ENCODE measurements at regions not wholly inside any gene's neighbourhood (a gene's known extent, or its start where the extent isn't known, plus 50 kb on each side); places are given as distances from the start of the nearest gene placed in this dataset.

- intact Hi-C loops (cut with DNase I, micrococcal nuclease), result no loop called here
- Histone ChIP-seq H3K36me3 (ENCODE audit: insufficient read depth, low read length) (no peaks in the 10 kb centered on the region), H3K27me3 (ENCODE audit: control insufficient read depth in 1 of 2, insufficient read depth in 2 of 2, low read length in 2 of 2) (peaks cover 0 to 3% of the 10 kb centered on the region in 2 experiments), H3K4me1 (ENCODE audit: insufficient read depth, low read length) (no peaks in the 10 kb centered on the region), H3K9me3 (ENCODE audit: control insufficient read depth in 1 of 2, insufficient read depth in 1 of 2, low read length in 2 of 2) (no peaks in the 10 kb centered on the region), H3K4me3 (ENCODE audit: low read length) (no peak overlapping the region), H3K27ac (ENCODE audit: low read depth in 1 of 2, low read length in 2 of 2) (no peak overlapping the region)
- no peak for TF ChIP-seq CTCF (IDR thresholded peaks at IDR 0.05)
- Mint-ChIP-seq H3K4me1 (ENCODE audit: low read depth) (no peaks in the 10 kb centered on the region), H3K36me3 (ENCODE audit: low read depth) (no peaks in the 10 kb centered on the region), H3K27ac (no peak overlapping the region), H3K9me3 (no peaks in the 10 kb centered on the region), H3K4me3 (no peak overlapping the region), H3K27me3 (peaks cover 46% of the 10 kb centered on the region)
- POLR2A ChIA-PET, result no interaction called here
- no peak for DNase-seq
- CTCF ChIA-PET, result no interaction called here
- no peak for ATAC-seq (ENCODE audit: poor library complexity)
These were observed 138.5 kb downstream of the TMEM200C start for GRCh38 chr18:5756823-5757222.

DNA sequence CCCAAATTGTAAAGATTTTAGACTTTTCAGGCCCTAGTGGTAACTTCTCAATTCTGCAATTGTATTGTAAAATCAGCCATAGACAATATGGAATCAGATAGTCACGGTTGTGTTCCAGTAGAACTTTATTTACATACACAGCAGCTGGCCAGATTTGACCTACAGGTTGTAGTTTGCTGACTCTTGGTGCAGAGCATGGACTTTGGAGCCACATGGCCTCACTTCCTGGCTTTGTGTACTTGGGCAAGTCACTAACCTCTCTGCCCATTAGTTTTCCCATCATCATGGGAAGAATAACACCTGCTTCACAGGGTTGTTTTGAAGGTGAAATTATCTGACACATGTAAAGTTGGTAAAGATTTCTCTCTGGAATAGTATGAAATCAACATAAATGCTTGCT lies 147.6 kb downstream of the TMEM200C start:
- TF ChIP-seq CTCF (IDR thresholded peaks at IDR 0.05), result no peak
- ChIA-PET POLR2A (no interaction called here), CTCF (no interaction called here)

DNA sequence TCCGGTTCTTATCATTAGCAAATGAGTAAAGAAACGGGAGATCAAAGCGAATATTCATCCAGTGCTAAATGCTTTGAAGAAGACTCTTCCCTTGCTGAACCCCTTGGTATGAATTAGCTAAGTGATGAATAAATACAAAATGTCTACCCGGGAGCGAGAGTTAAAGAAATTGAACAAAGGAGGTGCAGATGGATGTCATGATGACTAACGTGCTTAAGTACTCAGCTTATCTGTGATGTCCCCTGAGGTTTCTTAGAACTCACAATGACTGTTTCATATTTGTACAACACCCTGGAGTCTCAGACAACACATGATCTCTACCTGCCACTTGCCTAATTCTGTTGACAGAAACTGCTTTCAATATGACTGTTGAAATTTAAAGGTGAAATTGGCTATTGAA lies 148.5 kb downstream of the TMEM200C start:
- intact Hi-C loops (cut with DNase I, micrococcal nuclease), result no loop called here
- Mint-ChIP-seq H3K27me3 (peaks cover 18% of the 10 kb centered on the region), H3K9me3 (peaks cover 3% of the 10 kb centered on the region), H3K36me3 (ENCODE audit: low read depth) (no peaks in the 10 kb centered on the region), H3K4me3 (no peak overlapping the region), H3K27ac (no peak overlapping the region), H3K4me1 (ENCODE audit: low read depth) (no peaks in the 10 kb centered on the region)
- Histone ChIP-seq H3K27me3 (ENCODE audit: control insufficient read depth in 1 of 2, insufficient read depth in 2 of 2, low read length in 2 of 2) (no peaks in the 10 kb centered on the region), H3K9me3 (ENCODE audit: control insufficient read depth in 1 of 2, insufficient read depth in 1 of 2, low read length in 2 of 2) (no peaks in the 10 kb centered on the region), H3K4me3 (ENCODE audit: low read length) (no peak overlapping the region), H3K4me1 (ENCODE audit: insufficient read depth, low read length) (no peaks in the 10 kb centered on the region), H3K27ac (ENCODE audit: low read depth in 1 of 2, low read length in 2 of 2) (no peak overlapping the region), H3K36me3 (ENCODE audit: insufficient read depth, low read length) (no peaks in the 10 kb centered on the region)
- ChIA-PET CTCF (no interaction called here), POLR2A (no interaction called here)
- no peak for ATAC-seq (ENCODE audit: poor library complexity)
- TF ChIP-seq CTCF (IDR thresholded peaks at IDR 0.05), result no peak
- DNase-seq, result no peak

More for the DNA sequence above, 147.6 kb downstream of the TMEM200C start:
- Histone ChIP-seq H3K9me3 (ENCODE audit: control insufficient read depth in 1 of 2, insufficient read depth in 1 of 2, low read length in 2 of 2) (no peaks in the 10 kb centered on the region), H3K27ac (ENCODE audit: low read depth in 1 of 2, low read length in 2 of 2) (no peak overlapping the region), H3K36me3 (ENCODE audit: insufficient read depth, low read length) (no peaks in the 10 kb centered on the region), H3K4me3 (ENCODE audit: low read length) (no peak overlapping the region), H3K4me1 (ENCODE audit: insufficient read depth, low read length) (no peaks in the 10 kb centered on the region), H3K27me3 (ENCODE audit: control insufficient read depth in 1 of 2, insufficient read depth in 2 of 2, low read length in 2 of 2) (no peaks in the 10 kb centered on the region)
- peaks cover 3% of the 10 kb centered on the region for H3K9me3 Mint-ChIP-seq
- H3K4me1 Mint-ChIP-seq (ENCODE audit: low read depth), result no peaks in the 10 kb centered on the region
- H3K27me3 Mint-ChIP-seq, result peaks cover 19% of the 10 kb centered on the region
- no peak overlapping the region for H3K4me3 Mint-ChIP-seq
- H3K36me3 Mint-ChIP-seq (ENCODE audit: low read depth), result no peaks in the 10 kb centered on the region
- no peak for ATAC-seq (ENCODE audit: poor library complexity)
- DNase-seq, result no peak
- H3K27ac Mint-ChIP-seq, result no peak overlapping the region
- intact Hi-C loops (cut with DNase I, micrococcal nuclease), result no loop called here
